ENCODE measurements at regions not wholly inside any gene's neighbourhood (a gene's known extent, or its start where the extent isn't known, plus 50 kb on each side); places are given as distances from the start of the nearest gene placed in this dataset.

DNA sequence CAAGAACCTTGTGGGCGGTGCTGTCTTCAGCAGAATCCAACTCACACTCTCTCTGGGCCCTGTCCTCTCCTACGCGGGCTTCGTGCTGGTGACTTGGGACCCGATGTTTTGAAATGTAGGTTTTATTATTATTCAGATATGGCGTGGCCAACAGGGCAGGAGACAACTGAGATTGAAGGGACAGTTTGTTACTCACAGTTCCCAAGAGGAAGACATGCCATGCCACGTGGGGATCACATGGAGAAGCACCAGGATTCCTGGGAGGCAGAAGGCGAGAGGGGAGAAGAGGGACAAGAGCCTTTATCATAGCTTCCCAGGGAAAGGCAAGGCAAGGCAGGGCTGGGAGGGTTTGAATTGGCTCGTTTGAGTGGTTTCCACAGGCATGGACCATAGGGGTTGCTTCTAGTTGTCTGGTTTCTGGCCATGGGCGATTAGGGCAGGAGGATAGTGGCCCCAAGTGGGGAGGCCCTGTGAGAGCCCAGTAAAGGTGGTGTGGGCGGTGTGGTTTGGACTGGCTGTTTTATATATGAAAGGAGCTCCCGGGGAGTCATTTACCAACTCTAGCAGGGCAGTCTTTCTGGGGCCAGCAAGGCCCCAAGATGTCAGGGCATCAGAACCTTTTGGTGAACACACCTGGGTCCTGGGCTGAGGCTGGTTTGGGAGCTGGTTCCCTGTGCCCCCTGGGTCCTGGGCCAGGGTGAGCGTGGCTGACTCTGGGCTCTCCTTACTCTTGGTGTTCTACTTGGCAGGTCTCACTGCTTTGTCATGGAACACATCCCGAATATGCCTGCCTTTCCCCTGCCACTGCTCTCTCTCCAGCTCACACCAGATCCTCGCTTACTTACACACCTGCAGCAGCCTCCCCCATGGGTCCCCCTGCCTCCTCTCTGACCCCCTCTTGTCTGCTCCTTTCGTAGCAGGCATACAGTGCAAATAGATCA lies 94.0 kb upstream of the ZNF536 start:
- H3K36me3 ChIP-seq (ENCODE audit: control insufficient read depth, insufficient read depth, low read length), result no peaks in the 10 kb centered on the region
- DNase-seq (ENCODE audit: low read depth) (no peak), FAIRE-seq (no peak)
- TF ChIP-seq, protein P1, sequence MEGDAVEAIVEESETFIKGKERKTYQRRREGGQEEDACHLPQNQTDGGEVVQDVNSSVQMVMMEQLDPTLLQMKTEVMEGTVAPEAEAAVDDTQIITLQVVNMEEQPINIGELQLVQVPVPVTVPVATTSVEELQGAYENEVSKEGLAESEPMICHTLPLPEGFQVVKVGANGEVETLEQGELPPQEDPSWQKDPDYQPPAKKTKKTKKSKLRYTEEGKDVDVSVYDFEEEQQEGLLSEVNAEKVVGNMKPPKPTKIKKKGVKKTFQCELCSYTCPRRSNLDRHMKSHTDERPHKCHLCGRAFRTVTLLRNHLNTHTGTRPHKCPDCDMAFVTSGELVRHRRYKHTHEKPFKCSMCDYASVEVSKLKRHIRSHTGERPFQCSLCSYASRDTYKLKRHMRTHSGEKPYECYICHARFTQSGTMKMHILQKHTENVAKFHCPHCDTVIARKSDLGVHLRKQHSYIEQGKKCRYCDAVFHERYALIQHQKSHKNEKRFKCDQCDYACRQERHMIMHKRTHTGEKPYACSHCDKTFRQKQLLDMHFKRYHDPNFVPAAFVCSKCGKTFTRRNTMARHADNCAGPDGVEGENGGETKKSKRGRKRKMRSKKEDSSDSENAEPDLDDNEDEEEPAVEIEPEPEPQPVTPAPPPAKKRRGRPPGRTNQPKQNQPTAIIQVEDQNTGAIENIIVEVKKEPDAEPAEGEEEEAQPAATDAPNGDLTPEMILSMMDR (IDR thresholded peaks at IDR 0.05; ENCODE audit: insufficient read depth, low read length, severe bottlenecking), result no peak
- no peaks in the 10 kb centered on the region for H3K27me3 ChIP-seq (ENCODE audit: control insufficient read depth, insufficient read depth, low read length)
- H3K4me3 ChIP-seq (ENCODE audit: low read depth, low read length), result no peak overlapping the region

DNA sequence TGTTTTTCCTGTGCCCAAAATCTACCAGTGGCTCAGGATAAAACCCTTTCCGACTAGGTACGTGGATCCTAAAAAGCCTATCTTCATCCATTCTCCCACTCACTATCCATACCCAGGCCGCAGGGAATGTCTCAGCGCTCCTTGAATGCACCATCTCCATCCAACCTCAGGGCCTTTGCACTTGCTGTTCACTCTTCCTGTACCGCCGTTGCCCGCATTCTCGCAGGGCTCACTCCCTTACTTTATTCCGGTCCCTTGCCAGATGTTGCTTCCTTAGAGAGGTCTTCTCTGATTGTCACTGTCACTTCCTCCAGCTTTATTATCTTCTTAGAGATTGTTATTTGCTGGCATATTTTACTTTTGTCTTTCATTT lies 93.3 kb upstream of the ZNF536 start:
- no peaks in the 10 kb centered on the region for H3K36me3 ChIP-seq (ENCODE audit: control insufficient read depth, insufficient read depth, low read length)
- FAIRE-seq (no peak), DNase-seq (ENCODE audit: low read depth) (no peak)
- no peak overlapping the region for H3K4me3 ChIP-seq (ENCODE audit: low read depth, low read length)
- TF ChIP-seq, protein P1 (IDR thresholded peaks at IDR 0.05; ENCODE audit: insufficient read depth, low read length, severe bottlenecking), result no peak
- H3K27me3 ChIP-seq (ENCODE audit: control insufficient read depth, insufficient read depth, low read length), result no peaks in the 10 kb centered on the region

DNA sequence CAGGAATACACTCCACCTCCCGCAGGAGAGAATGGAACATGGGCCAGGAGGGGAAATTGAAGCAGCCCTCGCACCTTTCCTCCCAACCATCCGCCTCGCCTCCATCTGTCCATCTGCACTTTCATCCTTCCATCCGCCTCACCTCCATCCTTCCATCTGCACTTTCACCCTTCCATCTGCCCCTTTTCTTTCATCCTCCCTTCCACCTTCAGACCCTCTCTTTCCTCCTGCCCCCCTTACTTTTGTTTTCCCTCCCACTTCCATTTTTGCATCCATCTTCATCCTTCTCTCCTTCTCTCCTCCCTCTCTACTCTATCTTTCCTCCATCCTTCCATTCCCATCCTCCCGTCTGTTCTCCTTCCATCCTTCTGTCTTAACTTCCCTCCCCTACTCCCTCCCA lies 92.2 kb upstream of the ZNF536 start:
- FAIRE-seq, result no peak
- Histone ChIP-seq H3K4me3 (ENCODE audit: low read depth, low read length) (no peak overlapping the region), H3K36me3 (ENCODE audit: control insufficient read depth, insufficient read depth, low read length) (no peaks in the 10 kb centered on the region), H3K27me3 (ENCODE audit: control insufficient read depth, insufficient read depth, low read length) (no peaks in the 10 kb centered on the region)
- no peak for DNase-seq (ENCODE audit: low read depth)
- TF ChIP-seq, protein P1 (IDR thresholded peaks at IDR 0.05; ENCODE audit: insufficient read depth, low read length, severe bottlenecking), result no peak

DNA sequence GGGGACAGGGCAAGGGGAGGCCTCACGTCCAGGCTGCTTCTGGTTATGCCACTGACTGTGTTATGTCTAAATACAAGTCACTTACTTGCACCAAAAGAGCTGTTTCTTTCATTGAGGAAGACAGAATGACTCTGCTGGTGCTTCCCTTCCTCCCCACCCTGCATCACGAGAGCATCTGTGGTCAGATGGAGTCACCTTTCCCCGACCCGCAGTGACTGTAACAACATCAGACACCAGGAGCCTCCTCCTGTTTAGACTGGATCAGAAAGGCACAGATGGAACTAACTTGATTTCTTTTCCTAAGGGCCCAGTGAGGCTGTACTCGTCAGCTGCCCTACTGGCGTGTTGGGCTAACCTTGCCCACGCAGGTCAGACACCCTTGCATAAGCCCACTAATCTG lies 90.3 kb upstream of the ZNF536 start:
- TF ChIP-seq, protein P1 (IDR thresholded peaks at IDR 0.05; ENCODE audit: insufficient read depth, low read length, severe bottlenecking), result no peak
- H3K36me3 ChIP-seq (ENCODE audit: control insufficient read depth, insufficient read depth, low read length), result no peaks in the 10 kb centered on the region
- no peaks in the 10 kb centered on the region for H3K27me3 ChIP-seq (ENCODE audit: control insufficient read depth, insufficient read depth, low read length)
- DNase-seq (ENCODE audit: low read depth) (no peak), FAIRE-seq (no peak)
- no peak overlapping the region for H3K4me3 ChIP-seq (ENCODE audit: low read depth, low read length)

DNA sequence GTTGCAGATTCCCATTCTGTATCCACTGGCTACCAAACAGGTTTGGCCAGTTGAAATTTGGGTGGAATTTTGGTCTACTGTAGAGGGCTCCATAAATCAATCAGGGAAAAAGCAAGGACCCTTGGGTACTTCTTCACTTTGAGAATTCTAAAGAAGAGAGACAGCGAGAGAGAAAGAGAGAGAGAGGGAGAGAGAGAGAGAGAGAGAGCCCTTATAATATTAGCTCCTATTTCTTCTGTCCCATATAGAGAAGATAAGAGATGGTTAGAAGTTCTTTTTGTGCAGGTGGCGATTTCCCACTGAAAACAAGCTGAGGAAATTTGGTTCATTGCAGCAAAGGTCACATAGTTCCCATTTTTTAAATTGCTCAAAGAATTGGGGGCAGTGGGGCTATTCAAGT lies 88.6 kb upstream of the ZNF536 start:
- H3K27me3 ChIP-seq (ENCODE audit: control insufficient read depth, insufficient read depth, low read length), result no peaks in the 10 kb centered on the region
- TF ChIP-seq, protein P1 (IDR thresholded peaks at IDR 0.05; ENCODE audit: insufficient read depth, low read length, severe bottlenecking), result no peak
- no peak overlapping the region for H3K4me3 ChIP-seq (ENCODE audit: low read depth, low read length)
- H3K36me3 ChIP-seq (ENCODE audit: control insufficient read depth, insufficient read depth, low read length), result no peaks in the 10 kb centered on the region
- no peak for DNase-seq (ENCODE audit: low read depth)
- FAIRE-seq, result no peak

All from bronchial epithelial cell (primary cell).